HG03103 (cell line): ENCODE measurements at regions not wholly inside any gene's neighbourhood (a gene's known extent, or its start where the extent isn't known, plus 50 kb on each side); places are given as distances from the start of the nearest gene placed in this dataset.
"Not testable (repeated sequence)": the region's sequence is repeated elsewhere in the genome, so short reads cannot be mapped to it uniquely, and the experiment has no call there.

ENCODE experiments used
- ATAC-seq: cut with Tn5 transposase; IDR thresholded peaks from one replicate; pipeline ENCODE4 v1.9.1; 2021; ENCODE audit warnings: low read depth; ENCODE audit not compliant: unreplicated experiment

- ATAC-seq: no peak
Measured at GRCh38 chr2:156765450-156765849, 329.3 kb downstream of the GPD2 start.

GRCh38 chr2:156769802-156770201 is 333.6 kb downstream of the GPD2 start:
- no peak for ATAC-seq

DNA sequence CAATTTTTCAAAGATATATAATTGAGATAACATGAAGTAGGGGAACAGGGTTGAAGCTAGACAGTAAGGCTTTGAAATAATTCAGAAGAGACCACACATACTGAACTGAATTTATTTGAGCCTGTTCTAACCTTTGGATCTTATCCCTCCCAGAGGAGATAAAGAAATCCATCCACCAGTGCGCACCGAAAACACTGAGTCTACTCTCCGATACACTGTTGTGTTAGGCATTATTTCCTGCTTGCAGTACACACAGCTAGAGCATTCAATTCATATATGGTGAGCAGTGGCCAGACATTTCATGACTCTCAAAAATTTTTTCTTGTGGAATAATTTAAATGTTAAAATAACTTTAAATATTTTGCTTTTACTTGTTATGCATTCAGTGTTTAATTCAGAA is 342.7 kb downstream of the GPD2 start:
- no peak for ATAC-seq

GRCh38 chr2:156779416-156780120 is 343.4 kb downstream of the GPD2 start:
- ATAC-seq: no peak

GRCh38 chr2:156781677-156782076 is 345.5 kb downstream of the GPD2 start:
- not testable (repeated sequence) for ATAC-seq

GRCh38 chr2:156784020-156784701 is 348.0 kb downstream of the GPD2 start:
- no peak for ATAC-seq

DNA sequence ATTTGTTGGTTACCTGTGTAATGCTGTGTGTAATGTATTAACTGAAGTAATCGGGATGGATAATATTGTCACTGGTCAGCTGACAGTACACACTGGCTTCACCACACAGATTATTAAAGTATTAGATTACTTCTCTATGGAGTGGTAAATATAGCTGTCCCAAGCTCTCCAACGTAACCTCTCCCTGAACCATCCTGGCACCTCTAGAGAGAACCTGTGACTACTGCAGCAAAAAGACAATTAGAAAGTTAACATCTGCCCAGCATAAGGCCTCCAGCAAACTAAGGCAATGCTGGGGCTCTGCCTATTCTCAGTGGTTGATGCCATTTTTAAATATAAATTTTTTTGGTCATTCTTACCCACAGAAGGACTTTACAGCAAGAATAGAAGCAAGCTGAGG is 351.3 kb downstream of the GPD2 start:
- no peak for ATAC-seq

GRCh38 chr2:156790343-156791037 is 354.3 kb downstream of the GPD2 start:
- ATAC-seq: no peak

DNA sequence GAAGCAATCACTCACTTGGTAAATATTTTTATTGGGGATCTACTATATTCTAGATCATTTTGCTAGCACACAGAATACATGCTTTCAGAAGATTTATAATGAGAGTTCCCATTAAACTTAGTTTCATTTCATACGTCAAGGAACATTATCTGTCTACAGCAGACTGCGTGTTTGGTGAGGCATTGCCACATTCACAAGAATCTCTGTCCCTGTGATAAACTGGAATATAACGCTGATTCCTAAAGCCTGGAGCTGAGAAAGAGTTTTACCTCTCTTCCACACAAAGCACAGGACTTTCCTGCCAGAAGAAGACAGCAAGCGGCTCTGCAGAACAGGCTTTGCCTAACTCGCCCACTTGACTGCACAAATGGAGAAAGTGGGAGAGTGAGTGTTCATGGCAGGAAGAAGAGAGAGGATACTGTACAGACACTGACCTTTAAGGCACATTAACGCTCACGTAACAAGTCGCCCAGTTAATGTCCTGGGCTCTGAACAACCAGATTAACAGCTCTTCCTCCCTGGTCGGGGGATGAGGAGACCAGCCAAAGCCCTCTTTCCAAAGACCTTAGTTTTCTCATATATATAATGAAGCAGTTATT is 356.2 kb downstream of the GPD2 start:
- ATAC-seq: no peak

GRCh38 chr2:156797832-156798231 is 361.7 kb downstream of the GPD2 start:
- ATAC-seq: no peak

GRCh38 chr2:156800065-156800653 is 364.0 kb downstream of the GPD2 start:
- ATAC-seq: no peak

DNA sequence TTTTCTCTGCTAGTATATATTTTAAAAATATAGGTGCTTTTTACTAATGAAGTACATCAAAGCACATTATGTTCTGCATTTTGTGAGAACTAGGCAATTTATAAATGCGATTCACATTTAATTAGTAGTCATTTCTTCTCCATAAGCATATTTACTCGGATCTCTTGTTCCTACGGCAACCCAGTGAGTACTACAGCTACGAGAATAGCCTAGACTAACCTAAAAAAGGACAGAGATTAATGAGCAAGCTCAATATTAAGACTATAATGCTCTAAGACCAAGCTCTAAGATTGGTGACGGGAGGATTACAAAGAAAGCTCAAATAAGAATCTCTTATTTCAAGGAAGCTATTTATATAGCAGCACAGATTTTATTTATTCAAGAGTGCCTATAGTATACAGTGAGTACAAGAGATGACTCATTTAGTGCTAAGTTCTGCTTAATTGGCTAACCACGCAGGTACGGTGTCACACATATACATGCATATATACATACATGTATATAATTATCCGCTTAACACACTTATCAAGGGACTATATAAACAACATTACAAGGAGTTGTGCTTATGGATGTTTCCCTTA is 364.7 kb downstream of the GPD2 start:
- ATAC-seq: no peak

GRCh38 chr2:156803243-156803642 is 367.1 kb downstream of the GPD2 start:
- ATAC-seq: no peak

- ATAC-seq: no peak
Measured at GRCh38 chr2:156803967-156804366, 367.8 kb downstream of the GPD2 start.

GRCh38 chr2:156810094-156810493 is 373.9 kb downstream of the GPD2 start:
- no peak for ATAC-seq

DNA sequence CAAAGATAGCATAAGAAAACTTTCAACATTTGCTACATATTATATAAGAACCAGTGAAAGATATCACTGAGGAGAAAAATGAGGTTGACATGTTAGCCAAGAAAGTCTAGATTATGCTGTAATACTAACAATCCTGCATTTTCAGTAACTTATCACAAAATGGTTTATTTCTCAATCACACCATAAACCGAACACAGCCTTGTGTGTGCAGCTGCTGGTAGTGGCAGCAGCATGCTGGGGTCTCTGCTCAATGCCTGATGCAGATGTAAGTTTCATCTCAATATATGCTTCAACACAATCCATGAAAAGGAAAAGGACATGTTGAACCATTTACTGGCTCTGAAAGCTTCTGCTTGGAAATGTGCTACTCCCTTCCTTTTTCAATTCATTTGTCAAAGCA is 376.3 kb downstream of the GPD2 start:
- no peak for ATAC-seq

DNA sequence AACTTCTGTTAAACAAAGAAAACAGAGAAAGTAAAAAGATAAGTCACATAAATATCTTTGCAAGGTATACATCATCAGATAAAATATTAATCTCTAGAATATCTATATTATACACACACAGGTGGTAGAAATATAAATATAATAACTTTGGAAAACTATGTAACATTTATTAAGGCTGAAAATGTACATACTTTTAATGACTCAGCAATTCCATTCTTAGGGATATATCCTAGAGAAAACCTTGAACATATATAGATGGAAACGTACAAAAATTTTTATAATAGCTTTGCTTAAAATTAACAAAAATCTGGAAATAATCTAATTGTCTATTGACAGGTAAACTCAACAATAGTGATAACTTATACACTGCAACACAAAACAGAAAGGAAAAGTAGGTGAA is 381.3 kb downstream of the GPD2 start:
- no peak for ATAC-seq

DNA sequence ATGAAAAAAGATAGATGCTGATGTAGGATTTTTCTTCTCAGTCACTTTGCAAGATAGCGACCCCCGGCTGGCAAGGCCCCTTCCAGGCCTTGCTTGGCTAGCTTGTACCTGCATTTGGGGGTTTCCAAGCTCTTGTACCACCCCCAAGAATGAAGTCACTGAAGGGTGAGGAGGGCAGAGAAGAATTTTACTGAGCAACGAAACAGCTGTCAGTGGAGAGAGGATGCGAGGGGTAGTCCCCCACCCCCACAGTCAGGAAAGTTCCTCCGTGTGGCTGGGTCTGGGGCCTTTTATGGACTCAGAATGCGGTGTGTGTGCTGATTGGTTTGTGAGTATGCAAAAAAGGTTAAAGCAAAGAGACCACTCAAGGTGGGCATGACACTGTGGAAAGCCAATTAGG is 382.0 kb downstream of the GPD2 start:
- ATAC-seq: no peak

GRCh38 chr2:156818944-156819343 is 382.8 kb downstream of the GPD2 start:
- ATAC-seq: no peak

DNA sequence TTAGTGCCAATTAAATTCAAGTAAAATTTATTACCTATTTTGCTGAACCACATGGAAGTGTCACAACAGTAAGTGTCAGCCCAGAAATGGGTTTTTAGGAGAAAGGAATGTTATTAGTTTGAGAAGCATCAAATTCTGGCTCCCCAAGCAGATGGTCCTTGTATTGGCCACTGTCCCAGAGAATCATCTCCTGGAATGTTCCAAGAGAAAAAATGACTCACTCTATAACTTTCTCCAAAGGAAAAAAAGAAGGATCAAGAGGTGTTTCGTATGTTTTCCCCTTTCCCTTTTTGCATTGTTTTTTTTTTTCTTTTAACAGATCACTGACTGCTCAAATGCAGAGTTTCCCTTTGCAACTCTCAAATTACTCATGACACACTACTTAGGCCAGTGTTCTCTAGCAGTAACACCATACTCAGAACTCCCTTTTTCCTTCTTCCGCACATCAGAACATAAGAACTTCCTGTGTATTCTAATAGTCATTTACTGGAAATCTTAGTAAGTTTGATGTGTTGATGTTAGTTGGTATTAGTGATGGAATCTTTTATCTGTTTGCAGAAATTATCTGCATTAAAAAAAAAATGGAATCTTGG is 390.3 kb downstream of the GPD2 start:
- ATAC-seq: no peak
